ENCODE measurements at regions not wholly inside any gene's neighbourhood (a gene's known extent, or its start where the extent isn't known, plus 50 kb on each side); places are given as distances from the start of the nearest gene placed in this dataset.

DNA sequence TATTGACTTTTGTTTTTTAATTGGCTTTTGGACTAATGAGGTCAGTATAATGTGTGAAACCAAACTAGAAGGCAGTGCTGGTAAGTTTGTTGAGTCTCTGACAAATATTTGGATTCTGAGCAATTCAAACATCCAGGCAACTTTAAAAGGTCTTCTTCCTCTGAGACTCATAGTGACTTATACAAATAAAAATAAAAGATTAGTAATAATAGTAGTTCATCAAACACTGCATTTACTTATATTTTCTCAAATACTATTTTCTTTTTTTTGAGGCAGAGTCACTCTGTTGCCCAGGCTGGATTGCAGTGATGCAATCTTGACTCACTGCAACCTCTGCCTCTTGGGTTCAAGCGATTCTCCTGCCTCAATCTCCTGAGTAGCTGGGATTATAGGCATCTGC, 337.9 kb downstream of the DAD1 start:
- TF ChIP-seq, protein P1, sequence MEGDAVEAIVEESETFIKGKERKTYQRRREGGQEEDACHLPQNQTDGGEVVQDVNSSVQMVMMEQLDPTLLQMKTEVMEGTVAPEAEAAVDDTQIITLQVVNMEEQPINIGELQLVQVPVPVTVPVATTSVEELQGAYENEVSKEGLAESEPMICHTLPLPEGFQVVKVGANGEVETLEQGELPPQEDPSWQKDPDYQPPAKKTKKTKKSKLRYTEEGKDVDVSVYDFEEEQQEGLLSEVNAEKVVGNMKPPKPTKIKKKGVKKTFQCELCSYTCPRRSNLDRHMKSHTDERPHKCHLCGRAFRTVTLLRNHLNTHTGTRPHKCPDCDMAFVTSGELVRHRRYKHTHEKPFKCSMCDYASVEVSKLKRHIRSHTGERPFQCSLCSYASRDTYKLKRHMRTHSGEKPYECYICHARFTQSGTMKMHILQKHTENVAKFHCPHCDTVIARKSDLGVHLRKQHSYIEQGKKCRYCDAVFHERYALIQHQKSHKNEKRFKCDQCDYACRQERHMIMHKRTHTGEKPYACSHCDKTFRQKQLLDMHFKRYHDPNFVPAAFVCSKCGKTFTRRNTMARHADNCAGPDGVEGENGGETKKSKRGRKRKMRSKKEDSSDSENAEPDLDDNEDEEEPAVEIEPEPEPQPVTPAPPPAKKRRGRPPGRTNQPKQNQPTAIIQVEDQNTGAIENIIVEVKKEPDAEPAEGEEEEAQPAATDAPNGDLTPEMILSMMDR (IDR thresholded peaks at IDR 0.05) = no peak
- TF ChIP-seq POLR2A (IDR thresholded peaks at IDR 0.05) (no peak), POLR2AphosphoS5 (IDR thresholded peaks at IDR 0.05; ENCODE audit: insufficient read depth in 1 of 2, low read depth in 1 of 2) (no peak)

Measured in vagina (tissue), 2 donors.